Activated naive CD8-positive, alpha-beta T cell treated with anti-CD3 and anti-CD28 coated beads, Interleukin-2, amount 50 U/mL, for 16 hours (primary cell): ENCODE measurements at regions not wholly inside any gene's neighbourhood (a gene's known extent, or its start where the extent isn't known, plus 50 kb on each side); places are given as distances from the start of the nearest gene placed in this dataset.
"Not testable (repeated sequence)": the region's sequence is repeated elsewhere in the genome, so short reads cannot be mapped to it uniquely, and the experiment has no call there.

Source experiments
- DNase-seq: peaks from one replicate; pipeline ENCODE4 v3.0.0-alpha.2; 2020; ENCODE audit warnings: low read depth, low spot score

DNA sequence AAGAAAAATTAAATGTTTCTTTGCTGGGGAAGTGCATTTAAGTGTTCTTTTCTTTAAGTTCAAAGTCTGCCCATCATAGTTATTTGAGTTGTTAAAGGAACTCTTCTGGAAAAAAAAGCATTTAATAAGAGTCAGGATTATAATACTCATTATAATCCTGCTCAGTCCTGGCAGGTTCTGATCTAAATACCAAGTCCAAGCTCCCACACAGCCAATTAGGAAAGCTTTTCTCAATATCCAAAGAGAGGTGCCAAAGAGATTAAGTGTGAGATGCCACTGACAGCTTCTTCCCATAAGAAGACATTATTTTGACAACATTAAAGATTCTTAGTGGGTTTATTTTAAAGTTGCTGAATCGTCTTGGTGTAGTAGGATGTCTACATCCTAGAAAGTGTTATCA is 235.2 kb upstream of the DAB2 start:
- no peak for DNase-seq

DNA sequence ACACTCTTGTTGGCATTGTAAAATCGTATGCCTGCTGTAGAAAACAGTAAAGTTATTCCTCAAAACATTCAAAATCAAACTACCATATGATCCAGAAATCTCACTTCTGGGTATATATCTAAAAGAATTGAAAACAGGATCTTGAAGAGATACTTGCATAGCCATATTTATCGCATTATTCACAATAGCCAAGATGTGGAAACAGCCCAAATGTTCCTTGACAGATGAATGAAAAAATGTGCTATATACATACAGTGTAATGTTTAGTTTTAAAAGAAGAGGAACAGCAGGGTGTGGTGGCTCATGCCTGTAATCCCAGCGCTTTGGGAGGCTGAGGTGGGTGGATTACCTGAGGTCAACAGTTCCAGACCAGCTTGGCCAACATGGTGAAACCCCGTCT is 234.1 kb upstream of the DAB2 start:
- no peak for DNase-seq

GRCh38 chr5:39657943-39658342 is 233.2 kb upstream of the DAB2 start:
- DNase-seq = no peak

- no peak for DNase-seq
Observed at GRCh38 chr5:39656600-39656999, 231.8 kb upstream of the DAB2 start.

DNA sequence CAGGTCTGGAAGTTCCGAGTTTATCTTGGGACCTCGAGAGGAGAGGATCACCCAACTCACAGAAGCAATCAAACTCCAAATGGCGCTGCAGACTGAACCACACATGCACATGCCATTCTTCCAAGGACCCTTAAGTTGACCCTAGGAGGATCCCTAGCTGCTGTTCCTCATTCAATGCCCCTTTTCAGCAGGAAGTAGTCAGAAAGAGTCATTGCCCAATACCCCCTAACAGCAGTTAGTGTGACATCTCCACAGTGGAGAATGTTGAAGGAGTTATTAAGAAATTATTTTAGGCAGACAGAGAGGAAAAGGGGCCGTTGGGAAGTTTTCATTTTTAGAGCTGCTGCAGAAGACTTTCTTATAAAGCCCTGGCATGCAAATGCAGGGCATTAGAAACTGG is 229.9 kb upstream of the DAB2 start:
- DNase-seq = no peak

- not testable (repeated sequence) for DNase-seq
Observed at GRCh38 chr5:39652481-39652880, 227.7 kb upstream of the DAB2 start.

DNA sequence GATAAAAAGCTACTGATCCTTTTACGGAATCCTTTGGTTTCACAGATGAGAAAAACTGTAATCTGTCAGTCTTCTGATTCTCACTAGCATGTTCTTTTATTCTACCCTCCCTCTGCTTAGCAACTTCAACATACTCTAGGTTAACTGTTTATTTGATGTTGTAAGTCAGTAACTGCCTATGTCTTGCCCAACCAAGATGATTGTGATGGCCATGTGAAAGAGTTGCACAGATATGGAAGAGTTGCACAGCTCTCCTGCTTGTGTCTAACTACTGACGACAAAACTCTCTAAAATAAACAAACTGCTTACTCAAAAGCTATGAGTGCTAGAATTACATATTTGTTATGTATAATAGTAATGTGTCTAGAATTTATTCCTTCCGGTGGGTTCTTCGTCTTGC is 227.3 kb upstream of the DAB2 start:
- DNase-seq = no peak

GRCh38 chr5:39650008-39650762 is 225.4 kb upstream of the DAB2 start:
- no peak for DNase-seq

DNA sequence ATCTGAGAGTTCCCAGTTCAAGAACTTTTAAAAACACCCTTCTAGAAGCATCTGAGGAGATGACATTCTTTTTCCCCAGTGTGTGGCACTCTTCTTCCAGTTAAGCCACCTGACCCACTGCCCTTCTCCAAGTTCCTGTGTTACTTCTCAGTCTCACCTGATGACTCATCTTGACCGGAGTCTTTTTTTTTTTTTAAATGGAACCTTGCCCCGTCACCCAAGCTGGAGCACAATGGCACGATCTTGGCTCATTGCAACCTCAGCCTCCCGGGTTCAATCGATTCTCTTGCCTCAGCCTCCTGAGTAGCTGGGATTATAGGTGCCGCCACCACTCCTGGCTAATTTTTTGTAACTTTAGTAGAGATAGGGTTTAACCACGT is 224.1 kb upstream of the DAB2 start:
- DNase-seq = no peak

- no peak for DNase-seq
Observed at GRCh38 chr5:39648085-39648847, 223.5 kb upstream of the DAB2 start.

GRCh38 chr5:39640552-39640951 is 215.8 kb upstream of the DAB2 start:
- no peak for DNase-seq

GRCh38 chr5:39639618-39640089 is 214.9 kb upstream of the DAB2 start:
- no peak for DNase-seq

GRCh38 chr5:39638813-39639212 is 214.0 kb upstream of the DAB2 start:
- DNase-seq = no peak

DNA sequence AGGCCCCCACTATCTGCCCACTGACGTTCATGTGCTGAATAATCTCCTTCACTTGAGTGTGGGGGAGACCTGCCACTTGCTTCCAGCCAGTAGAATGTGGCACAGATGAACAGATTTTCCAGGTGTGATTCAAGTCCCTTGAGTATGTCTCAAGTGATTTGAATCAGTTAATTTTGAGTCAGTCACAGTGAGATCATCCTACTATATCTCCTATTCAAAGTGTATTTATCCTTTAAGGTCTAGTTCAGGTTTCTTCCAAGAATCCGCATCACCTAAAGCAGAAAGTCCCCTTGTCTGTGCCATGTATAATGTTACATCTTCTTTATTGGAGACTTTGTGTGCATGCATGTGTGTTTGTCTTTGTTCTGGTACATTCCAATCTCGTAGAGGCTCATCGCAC is 208.3 kb upstream of the DAB2 start:
- DNase-seq = no peak

- DNase-seq = no peak
Observed at GRCh38 chr5:39631958-39632357, 207.2 kb upstream of the DAB2 start.

- DNase-seq = no peak
Observed at GRCh38 chr5:39629946-39630345, 205.2 kb upstream of the DAB2 start.

DNA sequence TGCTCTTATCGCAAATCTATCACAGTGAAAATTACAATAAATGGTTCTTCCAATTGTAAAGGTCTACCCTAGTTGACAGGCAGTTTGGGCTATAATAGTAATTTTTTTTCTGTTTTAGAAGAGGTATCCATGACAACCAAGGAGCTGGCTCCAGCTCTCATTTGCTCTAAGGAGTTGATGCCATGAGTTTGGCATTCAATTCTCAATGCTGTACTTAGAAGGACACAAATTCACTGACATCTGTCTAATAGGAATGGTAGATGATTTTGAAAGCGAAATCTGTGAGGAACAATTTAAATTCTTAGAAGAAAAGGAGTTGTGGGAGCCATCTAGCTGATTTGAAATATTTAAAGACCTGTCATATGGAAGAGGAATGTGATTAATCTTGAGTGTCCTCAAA is 203.6 kb upstream of the DAB2 start:
- no peak for DNase-seq

DNA sequence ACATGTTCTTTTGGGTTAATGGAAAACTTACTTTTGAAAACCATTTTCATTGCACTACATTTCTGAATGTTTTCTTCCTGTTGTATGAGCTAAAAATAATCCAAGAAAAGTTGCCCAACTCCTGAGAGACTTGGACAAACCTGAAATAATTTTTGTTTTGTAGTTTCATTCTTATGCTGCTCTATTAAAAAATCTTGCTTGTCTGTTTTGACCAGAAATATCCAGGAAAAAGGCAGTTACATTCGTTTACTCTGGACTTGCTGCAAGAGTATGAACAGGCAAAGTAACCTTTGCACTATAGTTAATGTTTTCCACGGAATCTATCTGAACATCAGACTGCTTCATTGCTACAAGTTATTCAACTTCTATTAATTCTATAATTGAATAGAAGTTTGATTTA is 200.1 kb upstream of the DAB2 start:
- DNase-seq = no peak

GRCh38 chr5:39624268-39624886 is 199.6 kb upstream of the DAB2 start:
- no peak for DNase-seq

DNA sequence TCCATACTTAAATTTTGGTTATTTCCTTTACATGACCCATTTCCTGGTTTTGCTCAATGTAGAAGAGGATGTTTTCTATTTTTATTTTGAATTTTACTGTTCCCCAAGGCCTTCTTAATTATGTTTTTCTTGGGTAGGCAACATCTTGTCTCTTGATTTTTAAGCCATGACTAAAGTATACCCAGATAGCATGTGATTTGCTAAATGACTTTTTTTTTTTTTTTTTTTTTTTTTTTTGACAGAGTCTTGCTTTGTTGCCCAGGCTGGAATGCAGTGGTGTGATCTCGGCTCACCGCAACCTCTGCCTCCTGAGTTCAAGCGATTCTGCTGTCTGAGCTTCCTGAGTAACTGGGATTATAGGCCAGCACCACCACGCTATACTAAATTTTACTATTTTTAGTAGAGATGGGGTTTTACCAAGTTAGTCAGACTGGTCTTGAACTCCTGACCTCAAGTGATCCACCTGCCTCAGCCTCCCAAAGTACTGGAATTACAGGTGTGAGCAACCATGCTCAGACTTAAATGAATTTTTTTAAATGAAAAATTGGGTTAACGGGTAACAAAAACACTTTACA is 198.6 kb upstream of the DAB2 start:
- DNase-seq = no peak

DNA sequence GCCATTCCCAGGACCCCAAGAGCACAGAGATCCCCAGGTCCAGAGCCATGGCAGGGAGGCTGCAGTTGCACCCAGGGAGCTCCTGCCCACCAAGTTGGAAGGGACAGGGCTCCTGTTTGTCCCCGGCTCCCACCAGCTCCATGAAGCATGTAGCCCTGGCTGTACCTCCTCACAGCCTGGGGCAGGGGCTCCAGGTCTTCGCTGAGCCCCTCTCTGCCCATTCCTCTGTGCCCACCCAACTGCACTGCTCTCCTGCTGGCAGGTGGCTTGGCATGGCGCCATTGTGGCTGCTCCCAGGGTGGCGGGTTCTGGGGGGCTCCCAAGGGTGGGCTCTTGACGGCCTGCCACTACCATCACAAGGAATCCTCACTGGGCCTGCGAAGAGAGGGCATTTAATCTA is 197.5 kb upstream of the DAB2 start:
- no peak for DNase-seq

GRCh38 chr5:39619168-39619818 is 194.5 kb upstream of the DAB2 start:
- DNase-seq = no peak
